ENCODE measurements at regions not wholly inside any gene's neighbourhood (a gene's known extent, or its start where the extent isn't known, plus 50 kb on each side); places are given as distances from the start of the nearest gene placed in this dataset.

DNA sequence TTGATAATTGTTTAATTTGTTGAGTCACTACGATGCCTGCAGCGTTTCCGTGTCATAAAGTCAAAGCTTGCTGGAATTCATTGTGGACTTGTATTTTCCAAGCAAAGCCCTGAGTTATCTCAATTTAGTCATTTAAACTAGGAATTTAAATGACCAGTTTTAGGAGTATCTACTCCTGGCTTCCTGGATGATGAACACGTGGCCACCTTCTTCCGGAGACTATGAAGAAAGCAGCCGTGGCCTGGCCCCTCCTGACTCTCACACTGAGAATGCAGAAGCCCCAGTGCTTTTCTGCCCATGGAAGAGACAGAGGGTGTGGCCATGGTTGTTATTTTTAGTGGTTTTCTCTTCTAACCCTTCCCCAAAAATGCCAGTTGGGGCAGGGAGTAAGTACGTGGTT, 250.7 kb upstream of the GATB start:
- Mint-ChIP-seq H3K4me1 (peaks cover 14 to 28% (median 24%) of the 10 kb centered on the region in 3 donors), H3K9me3 (peaks cover 0 to 8% (median 4%) of the 10 kb centered on the region in 7 donors), H3K4me3 (no peak overlapping the region), H3K36me3 (no peaks in the 10 kb centered on the region), H3K27ac (no peak overlapping the region), H3K27me3 (peaks cover 0 to 16% (median 0%) of the 10 kb centered on the region in 3 donors)
- DNase-seq (no peak), ATAC-seq (ENCODE audit: low read depth in 2 of 2) (no peak)

DNA sequence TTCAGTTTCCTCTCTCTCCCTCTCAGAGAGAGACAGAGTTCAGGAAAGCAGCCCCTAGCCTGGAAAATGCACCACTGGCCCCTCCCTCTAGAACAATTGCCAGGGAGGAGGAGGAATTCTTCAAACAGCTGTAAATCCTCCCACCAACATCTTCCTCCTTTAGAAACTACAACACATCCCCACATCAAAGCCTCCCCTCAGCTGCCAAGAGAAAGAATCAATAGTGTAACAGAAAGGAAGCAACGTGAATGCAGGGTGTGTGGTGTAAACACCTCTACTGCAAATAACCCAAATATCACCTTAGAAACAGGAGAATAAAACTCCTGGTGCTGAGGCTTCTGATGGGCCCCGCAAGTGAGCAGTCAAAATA, 249.9 kb upstream of the GATB start:
- peaks cover 0 to 8% (median 3%) of the 10 kb centered on the region in 7 donors for H3K9me3 Mint-ChIP-seq

DNA sequence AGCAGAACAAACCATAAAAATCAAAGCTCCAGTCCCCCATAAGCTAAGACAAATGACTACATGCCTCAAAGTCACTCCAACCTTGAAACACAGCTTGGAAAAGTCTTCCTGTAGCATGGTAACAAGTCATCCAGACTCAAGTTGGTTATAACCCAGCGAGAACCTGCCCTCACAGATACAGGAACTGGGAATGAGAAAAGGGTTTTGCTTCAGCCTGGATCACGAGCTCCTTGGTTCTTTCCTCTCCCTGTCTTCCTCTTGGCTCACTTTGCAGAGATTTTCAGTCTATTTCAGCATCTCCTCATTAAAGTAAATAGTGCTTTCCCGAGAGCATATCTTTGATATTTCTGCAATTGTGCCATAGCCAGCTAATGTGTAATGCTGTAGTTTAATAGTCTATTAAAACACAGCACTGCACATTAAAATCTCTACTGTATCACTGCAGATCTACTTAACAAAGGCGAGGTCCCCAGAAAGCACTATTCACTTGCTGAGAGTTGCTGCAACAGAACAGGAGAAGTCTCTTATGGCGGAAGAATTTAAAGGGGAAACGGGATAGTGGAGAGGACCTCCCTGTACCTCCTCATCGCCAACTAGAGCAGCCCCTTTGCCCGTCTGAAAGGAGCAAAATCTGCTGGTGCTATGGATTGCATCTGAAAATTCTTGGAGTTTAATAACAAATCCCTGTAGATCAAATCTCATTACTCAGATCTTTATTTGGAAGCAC, 249.3 kb upstream of the GATB start:
- Mint-ChIP-seq H3K27me3 (peaks cover 0 to 18% (median 0%) of the 10 kb centered on the region in 3 donors), H3K4me3 (no peak overlapping the region), H3K9me3 (peaks cover 0 to 8% (median 3%) of the 10 kb centered on the region in 7 donors), H3K4me1 (peaks cover 14 to 21% (median 19%) of the 10 kb centered on the region in 3 donors), H3K27ac (no peak overlapping the region), H3K36me3 (no peaks in the 10 kb centered on the region)
- DNase-seq (no peak), ATAC-seq (ENCODE audit: low read depth in 2 of 2) (no peak)

More for the DNA sequence above, 249.9 kb upstream of the GATB start:
- Mint-ChIP-seq H3K4me1 (peaks cover 14 to 24% (median 23%) of the 10 kb centered on the region in 3 donors), H3K27me3 (peaks cover 0 to 18% (median 0%) of the 10 kb centered on the region in 3 donors), H3K36me3 (no peaks in the 10 kb centered on the region), H3K4me3 (no peak overlapping the region), H3K27ac (peak overlapping the region in 1 of 6 donors; percentile 0)
- ATAC-seq (ENCODE audit: low read depth in 2 of 2), result no peak
- no peak for DNase-seq

DNA sequence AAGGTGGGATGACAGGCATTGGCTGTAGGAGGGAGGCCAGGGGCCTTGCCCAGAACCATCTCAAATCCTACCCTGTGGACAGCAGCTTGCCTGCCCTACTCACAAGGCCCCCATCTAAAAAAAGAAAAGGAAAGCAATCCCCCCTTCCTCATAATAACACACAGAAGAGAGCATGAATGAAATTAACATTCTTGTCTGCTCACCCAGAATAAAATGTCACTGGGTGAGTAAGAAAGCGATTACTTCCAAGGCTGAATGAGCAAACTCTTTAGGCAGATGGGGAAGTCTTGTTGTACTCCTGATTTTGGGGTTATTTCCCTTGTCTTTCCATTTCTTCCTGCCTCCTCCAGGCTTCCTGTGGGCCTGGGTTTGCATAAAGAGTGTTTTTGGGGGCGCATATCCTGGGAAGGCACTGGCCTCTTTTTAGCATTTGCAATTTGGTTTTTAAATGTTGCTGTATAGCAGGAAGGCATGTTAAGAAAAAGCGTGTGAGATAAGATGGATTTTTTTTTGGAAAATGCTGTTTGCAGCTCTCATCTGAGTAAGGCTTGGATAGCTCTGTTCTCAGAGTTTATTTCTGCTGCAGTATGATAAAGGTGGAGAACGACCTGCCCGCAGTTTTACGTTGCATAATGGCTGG, 248.3 kb upstream of the GATB start:
- DNase-seq, result no peak
- H3K27me3 Mint-ChIP-seq, result peaks cover 0 to 18% (median 0%) of the 10 kb centered on the region in 3 donors
- no peak overlapping the region for H3K27ac Mint-ChIP-seq
- no peak overlapping the region for H3K4me3 Mint-ChIP-seq
- H3K4me1 Mint-ChIP-seq, result peaks cover 9 to 14% (median 9%) of the 10 kb centered on the region in 3 donors
- H3K36me3 Mint-ChIP-seq, result no peaks in the 10 kb centered on the region
- ATAC-seq (ENCODE audit: low read depth in 2 of 2), result no peak
- peaks cover 0 to 8% (median 3%) of the 10 kb centered on the region in 7 donors for H3K9me3 Mint-ChIP-seq

DNA sequence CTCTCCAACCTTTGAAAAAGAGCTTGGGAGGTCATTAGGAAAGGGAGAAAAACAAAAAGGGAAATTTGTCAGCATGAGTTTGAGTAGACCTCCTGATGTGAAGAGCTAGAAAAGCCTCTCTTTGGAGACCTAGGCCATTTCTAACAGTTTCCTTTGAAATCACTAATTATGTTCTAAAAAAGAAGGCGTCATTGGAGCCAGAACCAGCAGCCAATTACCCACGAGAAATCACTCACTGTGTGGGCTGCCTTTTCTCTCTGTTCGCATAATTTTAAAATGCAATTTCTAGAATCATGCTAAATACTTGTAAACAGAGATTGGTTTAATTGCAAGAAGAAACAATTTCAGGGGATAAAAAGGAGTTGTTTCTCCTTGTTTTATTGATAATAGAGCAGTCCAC, 246.3 kb upstream of the GATB start:
- Mint-ChIP-seq H3K4me3 (no peak overlapping the region), H3K4me1 (peaks cover 0 to 6% (median 0%) of the 10 kb centered on the region in 3 donors), H3K27me3 (peaks cover 0 to 18% (median 0%) of the 10 kb centered on the region in 3 donors), H3K9me3 (no peaks in the 10 kb centered on the region), H3K27ac (no peak overlapping the region), H3K36me3 (no peaks in the 10 kb centered on the region)
- DNase-seq (no peak), ATAC-seq (ENCODE audit: low read depth in 2 of 2) (no peak)

DNA sequence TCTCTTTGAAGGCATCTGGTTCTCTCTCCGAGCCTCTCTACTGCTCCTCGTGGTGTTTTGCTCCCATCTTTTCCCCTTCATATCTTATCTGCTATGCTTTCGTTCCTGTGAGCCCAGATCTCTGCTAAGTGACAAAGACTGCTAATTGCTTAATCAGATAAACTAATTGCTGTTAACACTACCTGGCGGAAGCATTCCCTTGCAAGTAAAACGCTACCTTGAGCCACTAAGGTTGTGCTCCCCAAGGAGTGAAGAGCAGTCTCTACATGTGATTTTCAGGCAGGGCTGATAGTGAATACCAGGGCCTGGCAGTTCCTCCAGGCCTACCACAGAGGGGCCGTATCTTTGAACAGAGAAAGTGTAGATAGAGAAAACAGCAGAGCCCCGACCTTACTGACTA, 244.0 kb upstream of the GATB start:
- Mint-ChIP-seq H3K4me3 (no peak overlapping the region), H3K36me3 (no peaks in the 10 kb centered on the region), H3K4me1 (no peaks in the 10 kb centered on the region), H3K9me3 (no peaks in the 10 kb centered on the region), H3K27me3 (peaks cover 0 to 9% (median 0%) of the 10 kb centered on the region in 3 donors), H3K27ac (no peak overlapping the region)
- DNase-seq (no peak), ATAC-seq (ENCODE audit: low read depth in 2 of 2) (no peak)

DNA sequence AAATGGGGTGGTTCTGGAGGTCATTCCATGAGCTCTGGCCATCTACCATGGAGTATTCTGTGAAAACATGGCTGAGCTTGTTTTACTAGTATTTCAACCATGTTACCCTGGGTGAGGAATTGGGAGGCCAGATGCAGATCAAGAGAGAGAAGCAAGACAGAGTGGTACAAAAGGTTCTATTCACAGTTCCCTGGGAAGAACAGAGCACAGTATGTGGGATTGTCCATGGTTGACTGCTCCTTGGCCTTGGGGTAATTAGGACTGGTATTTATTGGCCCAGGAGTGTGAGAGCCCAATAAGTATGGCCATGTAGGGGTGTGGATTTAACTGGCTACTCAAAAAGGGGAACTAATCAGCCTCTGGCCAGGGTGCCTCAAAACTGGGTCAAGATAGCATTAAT, 239.7 kb upstream of the GATB start:
- no peaks in the 10 kb centered on the region for H3K36me3 Mint-ChIP-seq
- H3K27ac Mint-ChIP-seq, result no peak overlapping the region
- no peak for DNase-seq
- H3K27me3 Mint-ChIP-seq, result no peaks in the 10 kb centered on the region
- no peak for ATAC-seq (ENCODE audit: low read depth in 2 of 2)
- no peak overlapping the region for H3K4me3 Mint-ChIP-seq
- no peaks in the 10 kb centered on the region for H3K4me1 Mint-ChIP-seq
- H3K9me3 Mint-ChIP-seq, result no peaks in the 10 kb centered on the region

DNA sequence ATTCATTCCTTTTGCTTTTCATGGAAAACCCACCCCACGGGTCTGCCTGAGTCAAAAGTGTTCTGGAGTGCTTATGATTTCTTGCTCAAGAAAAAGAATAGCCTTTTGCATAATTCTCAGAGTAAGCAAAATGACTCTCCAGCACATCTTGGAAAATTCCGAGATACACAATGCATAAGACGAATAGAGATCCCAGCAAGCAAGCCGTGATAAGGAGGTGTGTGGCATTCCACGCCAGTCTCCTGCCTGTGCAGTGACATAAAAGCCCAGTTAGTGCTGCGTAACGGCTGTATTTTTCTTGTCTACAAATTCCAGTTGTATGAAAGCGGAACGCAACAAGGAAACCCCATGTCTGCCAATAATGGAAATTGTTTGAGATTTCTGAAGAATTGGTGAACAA, 237.9 kb upstream of the GATB start:
- no peaks in the 10 kb centered on the region for H3K27me3 Mint-ChIP-seq
- H3K27ac Mint-ChIP-seq, result no peak overlapping the region
- H3K4me3 Mint-ChIP-seq, result no peak overlapping the region
- H3K36me3 Mint-ChIP-seq, result no peaks in the 10 kb centered on the region
- H3K9me3 Mint-ChIP-seq, result peaks cover 0 to 3% (median 0%) of the 10 kb centered on the region in 7 donors
- no peaks in the 10 kb centered on the region for H3K4me1 Mint-ChIP-seq
- ATAC-seq (ENCODE audit: low read depth in 2 of 2), result no peak
- no peak for DNase-seq

DNA sequence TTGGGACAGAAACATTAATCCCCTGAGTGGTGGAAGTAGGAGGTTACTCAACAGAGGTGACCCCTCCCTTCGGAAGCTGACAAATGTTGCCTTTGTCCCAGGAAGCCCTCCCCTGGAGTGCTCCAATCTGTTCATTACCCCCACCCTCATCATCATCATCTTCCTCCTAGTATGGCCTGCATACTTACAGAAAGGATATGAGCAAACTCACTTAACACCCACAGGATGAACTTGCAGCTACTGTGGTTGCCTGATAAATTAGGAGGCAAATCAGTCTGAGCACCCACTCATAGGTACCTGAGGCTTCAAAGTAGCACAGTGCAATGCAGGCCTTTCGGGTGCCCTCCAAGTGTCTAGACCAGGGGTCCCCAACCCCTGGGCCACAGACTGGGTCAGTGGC, 236.7 kb upstream of the GATB start:
- Mint-ChIP-seq H3K9me3 (peaks cover 0 to 3% (median 0%) of the 10 kb centered on the region in 7 donors), H3K4me3 (no peak overlapping the region), H3K27me3 (no peaks in the 10 kb centered on the region), H3K27ac (no peak overlapping the region), H3K4me1 (no peaks in the 10 kb centered on the region), H3K36me3 (no peaks in the 10 kb centered on the region)
- DNase-seq (no peak), ATAC-seq (ENCODE audit: low read depth in 2 of 2) (no peak)

DNA sequence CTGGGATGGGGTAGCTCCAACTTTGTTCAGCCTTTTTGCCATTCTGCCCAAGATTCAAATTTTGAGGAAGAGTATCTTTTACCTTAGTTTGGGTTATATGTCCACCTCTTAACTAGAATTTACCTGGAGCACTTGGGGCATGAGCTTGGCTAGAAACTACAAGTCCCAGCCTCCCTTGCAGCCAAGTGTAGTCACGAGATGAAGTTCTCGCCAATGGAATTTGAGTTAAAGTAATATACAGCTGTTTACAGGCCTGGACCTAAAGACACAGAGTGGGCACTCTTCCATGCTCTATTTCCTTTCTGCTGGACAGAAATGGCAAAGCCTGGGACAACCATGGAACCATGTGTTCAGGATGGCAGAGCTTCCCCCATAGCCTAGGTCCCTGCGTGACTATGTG, 233.6 kb upstream of the GATB start:
- DNase-seq (no peak), ATAC-seq (ENCODE audit: low read depth in 2 of 2) (no peak)
- H3K9me3 Mint-ChIP-seq, result peaks cover 0 to 3% (median 0%) of the 10 kb centered on the region in 7 donors
- H3K4me1 Mint-ChIP-seq, result peaks cover 4 to 8% (median 4%) of the 10 kb centered on the region in 3 donors
- H3K36me3 Mint-ChIP-seq, result no peaks in the 10 kb centered on the region
- no peak overlapping the region for H3K27ac Mint-ChIP-seq
- no peak overlapping the region for H3K4me3 Mint-ChIP-seq
- no peaks in the 10 kb centered on the region for H3K27me3 Mint-ChIP-seq

DNA sequence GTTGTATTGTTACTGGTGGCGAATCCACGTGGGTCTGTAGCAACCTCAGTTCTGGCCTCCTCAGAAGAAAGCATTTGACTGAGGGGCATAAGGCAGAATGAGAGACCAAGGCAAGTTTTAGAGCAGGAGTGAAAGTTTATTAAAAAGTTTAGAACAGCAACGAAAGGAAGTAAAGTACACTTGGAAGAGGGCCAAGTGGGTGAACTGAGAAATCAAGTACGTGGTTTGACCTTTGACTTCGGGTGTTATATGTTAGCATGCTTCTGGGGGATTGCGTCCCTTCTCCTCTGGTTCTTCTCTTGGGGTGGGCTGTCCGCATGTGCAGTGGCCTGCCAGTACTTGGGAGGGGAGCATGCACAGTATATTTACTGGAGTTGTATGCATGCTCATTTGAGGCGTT, 232.7 kb upstream of the GATB start:
- H3K27ac Mint-ChIP-seq, result no peak overlapping the region
- no peaks in the 10 kb centered on the region for H3K36me3 Mint-ChIP-seq
- no peak for DNase-seq
- H3K27me3 Mint-ChIP-seq, result no peaks in the 10 kb centered on the region
- peaks cover 4 to 8% (median 4%) of the 10 kb centered on the region in 3 donors for H3K4me1 Mint-ChIP-seq
- no peak overlapping the region for H3K4me3 Mint-ChIP-seq
- ATAC-seq (ENCODE audit: low read depth in 2 of 2), result no peak
- peaks cover 0 to 3% (median 0%) of the 10 kb centered on the region in 7 donors for H3K9me3 Mint-ChIP-seq

DNA sequence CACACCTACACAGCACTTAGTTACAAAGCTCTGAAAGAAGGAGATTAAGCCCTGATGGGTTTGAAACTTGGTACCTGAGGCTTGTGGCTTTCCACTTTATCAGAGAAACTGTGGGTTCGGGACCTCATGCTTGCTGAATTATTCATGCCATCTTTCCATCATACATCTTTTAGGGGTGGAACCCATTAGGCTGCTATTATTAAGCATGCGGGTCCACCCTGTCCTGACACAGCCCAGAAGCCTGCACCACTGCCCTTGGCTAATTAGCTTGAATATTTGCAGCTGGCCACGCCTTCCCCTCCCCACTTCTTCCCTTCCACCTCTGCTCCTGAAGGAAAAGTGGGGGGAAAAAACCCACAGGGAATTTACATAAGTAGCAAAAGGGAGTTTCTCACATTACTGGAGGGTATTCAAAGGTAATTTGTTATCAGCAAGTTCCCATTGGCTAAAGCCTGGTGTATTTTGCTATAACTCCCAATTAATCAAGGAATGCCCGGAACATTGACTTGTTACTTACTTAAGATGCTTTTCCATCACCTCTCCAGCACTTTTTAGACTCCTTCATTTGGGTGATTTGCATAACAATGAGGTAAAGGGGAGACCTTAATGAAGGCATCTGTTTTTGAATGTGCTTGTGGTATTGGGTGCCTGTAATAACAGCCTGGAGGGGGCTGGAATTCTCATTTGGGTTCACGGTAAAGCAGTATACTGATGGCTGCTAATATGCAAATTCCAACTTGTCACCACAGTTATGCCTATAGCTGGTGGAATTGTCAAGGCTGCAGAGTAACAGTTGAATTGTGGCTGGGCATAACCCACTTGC, 231.7 kb upstream of the GATB start:
- Mint-ChIP-seq H3K9me3 (peaks cover 0 to 3% (median 0%) of the 10 kb centered on the region in 7 donors), H3K27me3 (no peaks in the 10 kb centered on the region), H3K4me3 (no peak overlapping the region), H3K4me1 (peaks cover 4 to 8% (median 4%) of the 10 kb centered on the region in 3 donors), H3K27ac (no peak overlapping the region), H3K36me3 (no peaks in the 10 kb centered on the region)
- DNase-seq (no peak), ATAC-seq (ENCODE audit: low read depth in 2 of 2) (no peak)

DNA sequence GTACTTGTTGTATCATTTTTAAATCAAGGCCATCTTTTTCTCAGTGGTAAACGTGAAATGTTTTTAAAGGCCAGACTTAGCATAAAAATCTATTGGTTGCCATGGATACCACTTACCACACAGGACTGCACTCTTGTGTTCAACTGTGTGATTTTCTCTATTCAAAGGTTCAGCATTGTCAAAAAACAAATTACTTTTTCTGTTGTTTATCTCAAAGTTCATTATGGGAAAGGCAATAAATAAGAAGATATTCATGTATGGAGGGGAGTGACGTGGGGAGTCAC, 231.0 kb upstream of the GATB start:
- DNase-seq (no peak), ATAC-seq (ENCODE audit: low read depth in 2 of 2) (no peak)
- Mint-ChIP-seq H3K9me3 (peaks cover 0 to 3% (median 0%) of the 10 kb centered on the region in 7 donors), H3K27ac (no peak overlapping the region), H3K27me3 (no peaks in the 10 kb centered on the region), H3K4me3 (no peak overlapping the region), H3K4me1 (peaks cover 4 to 8% (median 4%) of the 10 kb centered on the region in 3 donors), H3K36me3 (no peaks in the 10 kb centered on the region)
